Prostate gland (tissue), 2 donors: ENCODE measurements at regions not wholly inside any gene's neighbourhood (a gene's known extent, or its start where the extent isn't known, plus 50 kb on each side); places are given as distances from the start of the nearest gene placed in this dataset.
A peak's percentile ranks its signal among the peaks of the same experiment; 100 is the strongest.

Experiments used
- DNase-seq: peaks from one replicate; pipeline ENCODE4 v3.0.0-alpha.2; 2019; ENCODE audit warnings: low spot score
- H3K27ac ChIP-seq, 2 donors: fragments of 200-600 bp; sonication (generic); 2 replicates each; pipeline ENCODE4 v1.5.1; 2017 to 2019
- H3K27me3 ChIP-seq: fragments of 200-600 bp; sonication (generic); replicated peaks from 2 replicates; pipeline ENCODE4 v1.5.1; 2019; ENCODE audit not compliant: insufficient read depth
- H3K36me3 ChIP-seq, 2 donors: fragments of 200-600 bp; sonication (generic); 1 replicate in 1 of 2; 2 replicates in 1 of 2; pipeline versions ENCODE4 v1.5.1 to v1.8.1; 2017 to 2019
- H3K4me1 ChIP-seq: fragments of 200-600 bp; sonication (generic); replicated peaks from 2 replicates; pipeline ENCODE4 v1.5.1; 2019
- H3K4me3 ChIP-seq, 2 donors: fragments of 200-600 bp; sonication (generic); 2 replicates each; pipeline ENCODE4 v1.5.1; 2017 to 2019
- H3K9me3 ChIP-seq: fragments of 200-600 bp; sonication (generic); 2 replicates; pipeline ENCODE4 v1.5.1; 2017
- CTCF ChIP-seq, 4 experiments: fragments of 200-600 bp in 2 of 4; fragments of 450-650 bp in 2 of 4; sonication (generic) in 2 of 4; IDR thresholded peaks; 1 replicate in 3 of 4; 2 replicates in 1 of 4; pipeline ENCODE4 v1.5.1; 2016 to 2019; ENCODE audit warnings: antibody characterized with exemption in 4 of 4, mild to moderate bottlenecking in 2 of 4, moderate library complexity in 2 of 4
- POLR2A ChIP-seq: fragments of 450-650 bp; IDR thresholded peaks from one replicate; pipeline ENCODE4 v1.6.1; 2016; ENCODE audit warnings: antibody characterized with exemption, mild to moderate bottlenecking
- POLR2AphosphoS5 ChIP-seq: sonication (generic); formaldehyde crosslinking; IDR thresholded peaks from one replicate; pipeline ENCODE4 v1.6.1; 2017; ENCODE audit warnings: antibody characterized with exemption
- WGBS: methylation state at CpG from one replicate; pipeline ENCODE4 v1.1.5; 2018; 5-methylcytosine and 5-hydroxymethylcytosine counted together
- intact Hi-C: fragments of 100-400 bp; cut with DNase I; formaldehyde crosslinking; loops from one replicate; pipeline ENCODE4 v1.14.2; 2022

- intact Hi-C loops, result no loop called here
- Histone ChIP-seq H3K9me3 (no peaks in the 10 kb centered on the region), H3K4me1 (peaks cover 13% of the 10 kb centered on the region), H3K36me3 (no peaks in the 10 kb centered on the region), H3K4me3 (no peak overlapping the region), H3K27ac (peak overlapping the region in 1 of 2 donors; percentile 44), H3K27me3 (no peaks in the 10 kb centered on the region)
- 96% methylated on average over 1 of the region's 1 CpG for WGBS
- no peak for TF ChIP-seq POLR2A
- no peak for TF ChIP-seq CTCF (IDR thresholded peaks at IDR 0.05)
- no peak for TF ChIP-seq POLR2AphosphoS5
- DNase-seq, result no peak
These were observed 96.2 kb upstream of the SERP2 start for GRCh38 chr13:44277459-44277858.

- intact Hi-C loops, result no loop called here
- Histone ChIP-seq H3K27me3 (no peaks in the 10 kb centered on the region), H3K9me3 (no peaks in the 10 kb centered on the region), H3K4me1 (peaks cover 13% of the 10 kb centered on the region), H3K27ac (peak overlapping the region in 1 of 2 donors; percentile 44), H3K36me3 (no peaks in the 10 kb centered on the region), H3K4me3 (no peak overlapping the region)
- no peak for DNase-seq
- 26% methylated on average over 4 of the region's 4 CpGs for WGBS
- TF ChIP-seq CTCF (IDR thresholded peaks at IDR 0.05), result no peak
- TF ChIP-seq POLR2AphosphoS5, result peak; percentile 19
These were observed 95.5 kb upstream of the SERP2 start for GRCh38 chr13:44278166-44278565.

GRCh38 chr13:44280456-44280855 lies 93.2 kb upstream of the SERP2 start:
- H3K9me3 ChIP-seq, result no peaks in the 10 kb centered on the region
- peaks cover 4% of the 10 kb centered on the region for H3K4me1 ChIP-seq
- no peaks in the 10 kb centered on the region for H3K36me3 ChIP-seq
- DNase-seq, result no peak
- no peaks in the 10 kb centered on the region for H3K27me3 ChIP-seq
- TF ChIP-seq POLR2AphosphoS5 (no peak), CTCF (IDR thresholded peaks at IDR 0.05) (no peak), POLR2A (no peak)
- H3K27ac ChIP-seq, result no peak overlapping the region
- 94% methylated on average over 5 of the region's 5 CpGs for WGBS
- no peak overlapping the region for H3K4me3 ChIP-seq
- intact Hi-C loops, result no loop called here

- no peak overlapping the region for H3K4me3 ChIP-seq
- H3K27me3 ChIP-seq, result no peaks in the 10 kb centered on the region
- H3K9me3 ChIP-seq, result no peaks in the 10 kb centered on the region
- no peak overlapping the region for H3K27ac ChIP-seq
- DNase-seq, result no peak
- TF ChIP-seq POLR2A (no peak), POLR2AphosphoS5 (no peak), CTCF (IDR thresholded peaks at IDR 0.05) (no peak)
- H3K36me3 ChIP-seq, result no peaks in the 10 kb centered on the region
- intact Hi-C loops, result no loop called here
- H3K4me1 ChIP-seq, result peaks cover 4% of the 10 kb centered on the region
- 73% methylated on average over 9 of the region's 9 CpGs for WGBS
These were observed 92.2 kb upstream of the SERP2 start for GRCh38 chr13:44281252-44282000.

- TF ChIP-seq POLR2AphosphoS5, result no peak
- TF ChIP-seq CTCF (IDR thresholded peaks at IDR 0.05), result no peak
- TF ChIP-seq POLR2A, result no peak
- DNase-seq, result no peak
- Histone ChIP-seq H3K4me3 (no peak overlapping the region), H3K9me3 (no peaks in the 10 kb centered on the region), H3K4me1 (no peaks in the 10 kb centered on the region), H3K36me3 (no peaks in the 10 kb centered on the region), H3K27ac (no peak overlapping the region), H3K27me3 (no peaks in the 10 kb centered on the region)
- intact Hi-C loops, result no loop called here
- WGBS, result 87% methylated on average over 2 of the region's 2 CpGs
These were observed 90.0 kb upstream of the SERP2 start for GRCh38 chr13:44283600-44283999.
